LHCN-M2 (cell line): ENCODE measurements at regions not wholly inside any gene's neighbourhood (a gene's known extent, or its start where the extent isn't known, plus 50 kb on each side); places are given as distances from the start of the nearest gene placed in this dataset.
"Not testable (repeated sequence)": the region's sequence is repeated elsewhere in the genome, so short reads cannot be mapped to it uniquely, and the experiment has no call there.

Experiments
- DNase-seq: peaks from one replicate; pipeline ENCODE4 v3.0.0-alpha.2; 2012; ENCODE audit warnings: low read depth

- DNase-seq = no peak
Measured at GRCh38 chr6:51139950-51140385, 321.3 kb downstream of the TFAP2B start.

- DNase-seq = no peak
Measured at GRCh38 chr6:51141080-51141479, 322.4 kb downstream of the TFAP2B start.

- no peak for DNase-seq
Measured at GRCh38 chr6:51147756-51148155, 329.1 kb downstream of the TFAP2B start.

GRCh38 chr6:51152594-51152993, 333.9 kb downstream of the TFAP2B start:
- no peak for DNase-seq

- DNase-seq = no peak
Measured at GRCh38 chr6:51153109-51153508, 334.4 kb downstream of the TFAP2B start.

GRCh38 chr6:51154925-51155324, 336.3 kb downstream of the TFAP2B start:
- not testable (repeated sequence) for DNase-seq

- not testable (repeated sequence) for DNase-seq
Measured at GRCh38 chr6:51159260-51159659, 340.6 kb downstream of the TFAP2B start.

- no peak for DNase-seq
Measured at GRCh38 chr6:51161752-51162151, 343.1 kb downstream of the TFAP2B start.

GRCh38 chr6:51163843-51164529, 345.3 kb downstream of the TFAP2B start:
- no peak for DNase-seq

- DNase-seq = no peak
Measured at GRCh38 chr6:51166914-51167313, 348.2 kb downstream of the TFAP2B start.

- no peak for DNase-seq
Measured at GRCh38 chr6:51167468-51167867, 348.8 kb downstream of the TFAP2B start.

GRCh38 chr6:51182827-51183226, 364.2 kb downstream of the TFAP2B start:
- DNase-seq = no peak

GRCh38 chr6:51184046-51184445, 365.4 kb downstream of the TFAP2B start:
- no peak for DNase-seq

- DNase-seq = not testable (repeated sequence)
Measured at GRCh38 chr6:51193163-51193562, 374.5 kb downstream of the TFAP2B start.

- DNase-seq = no peak
Measured at GRCh38 chr6:51199105-51199552, 380.5 kb downstream of the TFAP2B start.

- no peak for DNase-seq
Measured at GRCh38 chr6:51199733-51200260, 381.1 kb downstream of the TFAP2B start.

- DNase-seq = no peak
Measured at GRCh38 chr6:51200676-51201075, 382.0 kb downstream of the TFAP2B start.

- not testable (repeated sequence) for DNase-seq
Measured at GRCh38 chr6:51202653-51203052, 384.0 kb downstream of the TFAP2B start.

- no peak for DNase-seq
Measured at GRCh38 chr6:51203504-51203903, 384.8 kb downstream of the TFAP2B start.

GRCh38 chr6:51206686-51207085, 388.0 kb downstream of the TFAP2B start:
- not testable (repeated sequence) for DNase-seq

GRCh38 chr6:51209651-51210050, 391.0 kb downstream of the TFAP2B start:
- no peak for DNase-seq

- DNase-seq = no peak
Measured at GRCh38 chr6:51213811-51214210, 395.1 kb downstream of the TFAP2B start.

GRCh38 chr6:51214442-51214841, 395.8 kb downstream of the TFAP2B start:
- no peak for DNase-seq
